ENCODE measurements at regions not wholly inside any gene's neighbourhood (a gene's known extent, or its start where the extent isn't known, plus 50 kb on each side); places are given as distances from the start of the nearest gene placed in this dataset.

DNA sequence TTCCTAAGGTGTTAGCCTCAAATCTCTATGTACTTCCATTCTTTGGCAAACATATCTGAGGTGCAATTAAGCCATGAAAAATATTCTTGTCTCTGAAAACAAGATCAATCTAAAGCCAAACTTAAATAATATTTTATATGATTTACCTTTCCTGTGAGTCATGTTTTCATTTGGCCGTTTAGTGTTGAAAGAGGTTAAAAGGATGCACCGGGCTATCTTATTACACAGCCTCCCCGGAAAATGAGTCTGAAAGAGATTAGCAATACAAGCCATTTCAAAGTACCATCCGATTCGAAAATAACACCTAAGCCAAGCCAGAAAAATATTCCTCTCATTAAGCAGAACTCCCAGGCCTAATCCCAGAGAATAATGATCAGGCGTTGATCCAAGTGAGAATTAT is 161.5 kb upstream of the EPHA5 start:
- Mint-ChIP-seq H3K4me1 (no peaks in the 10 kb centered on the region), H3K4me3 (no peak overlapping the region), H3K27me3 (ENCODE audit: low read depth) (no peaks in the 10 kb centered on the region), H3K36me3 (ENCODE audit: low read depth) (no peaks in the 10 kb centered on the region), H3K27ac (ENCODE audit: unreplicated experiment) (no peak overlapping the region), H3K9me3 (no peaks in the 10 kb centered on the region)
- no peak for DNase-seq (ENCODE audit: low read depth, low spot score)
- TF ChIP-seq, protein P1, sequence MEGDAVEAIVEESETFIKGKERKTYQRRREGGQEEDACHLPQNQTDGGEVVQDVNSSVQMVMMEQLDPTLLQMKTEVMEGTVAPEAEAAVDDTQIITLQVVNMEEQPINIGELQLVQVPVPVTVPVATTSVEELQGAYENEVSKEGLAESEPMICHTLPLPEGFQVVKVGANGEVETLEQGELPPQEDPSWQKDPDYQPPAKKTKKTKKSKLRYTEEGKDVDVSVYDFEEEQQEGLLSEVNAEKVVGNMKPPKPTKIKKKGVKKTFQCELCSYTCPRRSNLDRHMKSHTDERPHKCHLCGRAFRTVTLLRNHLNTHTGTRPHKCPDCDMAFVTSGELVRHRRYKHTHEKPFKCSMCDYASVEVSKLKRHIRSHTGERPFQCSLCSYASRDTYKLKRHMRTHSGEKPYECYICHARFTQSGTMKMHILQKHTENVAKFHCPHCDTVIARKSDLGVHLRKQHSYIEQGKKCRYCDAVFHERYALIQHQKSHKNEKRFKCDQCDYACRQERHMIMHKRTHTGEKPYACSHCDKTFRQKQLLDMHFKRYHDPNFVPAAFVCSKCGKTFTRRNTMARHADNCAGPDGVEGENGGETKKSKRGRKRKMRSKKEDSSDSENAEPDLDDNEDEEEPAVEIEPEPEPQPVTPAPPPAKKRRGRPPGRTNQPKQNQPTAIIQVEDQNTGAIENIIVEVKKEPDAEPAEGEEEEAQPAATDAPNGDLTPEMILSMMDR (conservative IDR thresholded peaks at IDR 0.05) = no peak

DNA sequence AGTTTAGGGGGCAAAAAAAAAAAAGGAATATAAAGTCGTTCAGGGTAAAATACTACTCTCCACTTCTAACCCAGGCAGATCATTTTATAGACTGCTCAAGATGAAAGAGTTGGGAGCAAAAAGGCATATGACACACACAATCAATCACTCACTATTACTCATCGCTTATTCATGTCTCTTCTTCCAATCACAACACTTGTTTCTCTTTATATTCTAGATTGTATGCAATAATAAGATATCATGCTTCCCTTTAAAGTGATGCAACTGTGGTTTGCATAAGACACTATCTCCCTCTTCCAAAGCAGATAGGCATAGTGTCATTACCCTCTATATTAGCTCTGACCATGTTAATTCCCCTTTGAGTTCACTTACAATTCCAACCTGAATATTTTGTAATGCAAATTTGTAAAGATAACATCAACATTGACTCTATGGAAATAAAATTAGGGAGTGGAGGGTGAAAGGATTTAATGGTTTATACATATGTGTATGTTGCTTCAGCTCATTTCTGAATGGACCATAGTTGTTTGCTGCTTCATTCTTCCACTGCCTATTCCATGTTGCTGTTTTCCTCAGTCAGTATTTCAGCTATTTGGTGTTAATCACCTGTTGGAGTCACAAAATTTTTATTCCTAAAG is 154.9 kb upstream of the EPHA5 start:
- TF ChIP-seq, protein P1 (conservative IDR thresholded peaks at IDR 0.05) = no peak
- H3K27ac Mint-ChIP-seq (ENCODE audit: unreplicated experiment) = no peak overlapping the region
- peaks cover 4% of the 10 kb centered on the region for H3K9me3 Mint-ChIP-seq
- H3K4me3 Mint-ChIP-seq = no peak overlapping the region
- no peaks in the 10 kb centered on the region for H3K4me1 Mint-ChIP-seq
- H3K27me3 Mint-ChIP-seq (ENCODE audit: low read depth) = no peaks in the 10 kb centered on the region
- DNase-seq (ENCODE audit: low read depth, low spot score) = no peak
- H3K36me3 Mint-ChIP-seq (ENCODE audit: low read depth) = no peaks in the 10 kb centered on the region

DNA sequence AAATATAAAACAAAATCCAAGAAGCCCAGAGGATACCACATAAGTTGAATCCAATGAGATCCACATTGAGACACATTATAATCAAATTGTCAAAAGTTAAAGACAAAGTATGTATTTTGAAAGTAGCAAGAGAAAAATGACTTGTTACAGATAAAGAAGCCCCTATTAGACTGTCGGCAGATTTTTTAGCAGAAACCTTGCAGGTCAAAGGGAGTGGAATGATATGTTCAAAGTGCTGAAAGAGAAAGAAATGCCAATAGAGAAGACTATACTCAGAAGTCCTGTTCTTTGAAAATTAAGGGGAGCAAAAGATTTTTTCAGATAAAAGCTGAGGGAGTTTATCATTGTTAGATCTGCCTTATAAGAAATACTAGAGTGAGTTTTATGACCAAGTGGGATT is 148.9 kb upstream of the EPHA5 start:
- H3K27me3 Mint-ChIP-seq (ENCODE audit: low read depth) = no peaks in the 10 kb centered on the region
- DNase-seq (ENCODE audit: low read depth, low spot score) = no peak
- no peaks in the 10 kb centered on the region for H3K4me1 Mint-ChIP-seq
- H3K9me3 Mint-ChIP-seq = peaks cover 17% of the 10 kb centered on the region
- no peak overlapping the region for H3K27ac Mint-ChIP-seq (ENCODE audit: unreplicated experiment)
- H3K36me3 Mint-ChIP-seq (ENCODE audit: low read depth) = peaks cover 7% of the 10 kb centered on the region
- TF ChIP-seq, protein P1 (conservative IDR thresholded peaks at IDR 0.05) = no peak
- no peak overlapping the region for H3K4me3 Mint-ChIP-seq

- Mint-ChIP-seq H3K4me3 (no peak overlapping the region), H3K36me3 (ENCODE audit: low read depth) (no peaks in the 10 kb centered on the region), H3K27me3 (ENCODE audit: low read depth) (no peaks in the 10 kb centered on the region), H3K9me3 (peaks cover 2% of the 10 kb centered on the region), H3K4me1 (no peaks in the 10 kb centered on the region), H3K27ac (ENCODE audit: unreplicated experiment) (no peak overlapping the region)
- TF ChIP-seq, protein P1 (conservative IDR thresholded peaks at IDR 0.05) = no peak
- no peak for DNase-seq (ENCODE audit: low read depth, low spot score)
These were observed 135.6 kb upstream of the EPHA5 start for GRCh38 chr4:65805936-65806335.

GRCh38 chr4:65799513-65799912 is 129.2 kb upstream of the EPHA5 start:
- Mint-ChIP-seq H3K27me3 (ENCODE audit: low read depth) (no peaks in the 10 kb centered on the region), H3K4me3 (no peak overlapping the region), H3K36me3 (ENCODE audit: low read depth) (no peaks in the 10 kb centered on the region), H3K9me3 (peaks cover 5% of the 10 kb centered on the region), H3K27ac (ENCODE audit: unreplicated experiment) (no peak overlapping the region), H3K4me1 (no peaks in the 10 kb centered on the region)
- TF ChIP-seq, protein P1 (conservative IDR thresholded peaks at IDR 0.05) = no peak
- no peak for DNase-seq (ENCODE audit: low read depth, low spot score)
